ENCODE measurements at regions not wholly inside any gene's neighbourhood (a gene's known extent, or its start where the extent isn't known, plus 50 kb on each side); places are given as distances from the start of the nearest gene placed in this dataset.

GRCh38 chr5:93674138-93674537 is 67.3 kb downstream of the POU5F2 start:
- TF ChIP-seq POLR2A (IDR thresholded peaks at IDR 0.05), result no peak
- TF ChIP-seq, protein P1, sequence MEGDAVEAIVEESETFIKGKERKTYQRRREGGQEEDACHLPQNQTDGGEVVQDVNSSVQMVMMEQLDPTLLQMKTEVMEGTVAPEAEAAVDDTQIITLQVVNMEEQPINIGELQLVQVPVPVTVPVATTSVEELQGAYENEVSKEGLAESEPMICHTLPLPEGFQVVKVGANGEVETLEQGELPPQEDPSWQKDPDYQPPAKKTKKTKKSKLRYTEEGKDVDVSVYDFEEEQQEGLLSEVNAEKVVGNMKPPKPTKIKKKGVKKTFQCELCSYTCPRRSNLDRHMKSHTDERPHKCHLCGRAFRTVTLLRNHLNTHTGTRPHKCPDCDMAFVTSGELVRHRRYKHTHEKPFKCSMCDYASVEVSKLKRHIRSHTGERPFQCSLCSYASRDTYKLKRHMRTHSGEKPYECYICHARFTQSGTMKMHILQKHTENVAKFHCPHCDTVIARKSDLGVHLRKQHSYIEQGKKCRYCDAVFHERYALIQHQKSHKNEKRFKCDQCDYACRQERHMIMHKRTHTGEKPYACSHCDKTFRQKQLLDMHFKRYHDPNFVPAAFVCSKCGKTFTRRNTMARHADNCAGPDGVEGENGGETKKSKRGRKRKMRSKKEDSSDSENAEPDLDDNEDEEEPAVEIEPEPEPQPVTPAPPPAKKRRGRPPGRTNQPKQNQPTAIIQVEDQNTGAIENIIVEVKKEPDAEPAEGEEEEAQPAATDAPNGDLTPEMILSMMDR (IDR thresholded peaks at IDR 0.05), result no peak
